PFSK-1 (cell line): ENCODE measurements at regions not wholly inside any gene's neighbourhood (a gene's known extent, or its start where the extent isn't known, plus 50 kb on each side); places are given as distances from the start of the nearest gene placed in this dataset.

Source experiments
- FOXP2 ChIP-seq: optimal IDR thresholded peaks from 2 replicates; pipeline ENCODE3; 2011; ENCODE audit warnings: borderline replicate concordance, control low read depth, inconsistent platforms; ENCODE audit not compliant: insufficient read depth; ENCODE audit errors: extremely low read length, extremely low read depth
- POLR2AphosphoS5 ChIP-seq: IDR thresholded peaks from 2 replicates; pipeline ENCODE4 v1.6.1; 2012; ENCODE audit warnings: low read depth, mild to moderate bottlenecking, control low read depth, low read length, moderate library complexity
- REST ChIP-seq, 2 experiments: IDR thresholded peaks; 2 replicates each; pipeline versions ENCODE4 v1.6.1 to v1.8.0; 2011 to 2012; ENCODE audit warnings: low read depth in 2 of 2, low read length in 2 of 2, control low read depth in 1 of 2, inconsistent platforms in 1 of 2, mild to moderate bottlenecking in 1 of 2, moderate library complexity in 1 of 2; ENCODE audit not compliant: insufficient read depth in 1 of 2

DNA sequence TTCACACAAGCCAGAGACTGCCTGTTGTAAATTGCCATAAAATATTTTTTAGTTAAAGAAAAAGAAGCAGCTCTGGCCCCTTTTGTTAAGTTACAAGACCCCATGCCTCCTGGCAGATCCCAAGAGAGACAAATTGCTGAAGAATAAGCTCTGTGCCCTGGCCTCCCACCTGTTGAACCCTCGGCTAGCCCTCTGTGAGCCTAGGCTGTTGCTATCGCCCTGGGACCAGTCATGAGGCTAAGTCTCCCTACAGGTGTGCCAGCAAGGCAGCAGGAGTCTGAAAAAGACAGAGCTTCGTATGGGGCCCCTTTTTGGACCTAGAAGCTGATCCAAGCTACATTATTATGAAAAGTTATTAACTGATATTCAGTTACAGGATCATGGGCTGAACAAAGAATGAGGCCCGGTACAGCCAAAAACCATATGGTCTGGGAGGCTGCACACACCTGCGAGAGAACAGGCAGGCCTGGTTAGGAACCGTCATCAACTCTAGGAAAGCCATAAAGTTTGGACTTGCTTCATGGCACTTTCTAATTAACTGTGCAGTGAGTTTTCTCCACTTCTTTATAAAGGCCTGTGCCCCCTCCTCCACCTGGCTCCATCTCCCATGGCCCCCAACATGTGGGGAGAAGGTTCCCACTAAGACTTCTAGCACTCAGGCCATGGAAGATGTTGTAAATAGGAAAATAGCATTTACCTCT is 384.7 kb downstream of the ENC1 start:
- no peak for TF ChIP-seq POLR2AphosphoS5
- no peak for TF ChIP-seq REST (IDR thresholded peaks at IDR 0.05; ENCODE audit: insufficient read depth in 1 of 2, low read depth in 2 of 2, low read length in 2 of 2)
- TF ChIP-seq FOXP2, result no peak
